ENCODE measurements at regions not wholly inside any gene's neighbourhood (a gene's known extent, or its start where the extent isn't known, plus 50 kb on each side); places are given as distances from the start of the nearest gene placed in this dataset.

- H3K36me3 ChIP-seq (ENCODE audit: low read depth), result no peaks in the 10 kb centered on the region
- DNase-seq, result no peak
- TF ChIP-seq CTCF (IDR thresholded peaks at IDR 0.05), result no peak
- no peaks in the 10 kb centered on the region for H3K4me1 ChIP-seq (ENCODE audit: low read depth)
- no peak for ATAC-seq
- no peaks in the 10 kb centered on the region for H3K9me3 ChIP-seq
- H3K4me3 ChIP-seq, result no peak overlapping the region
- intact Hi-C loops (cut with DNase I, micrococcal nuclease), result no loop called here
Observed at GRCh38 chr9:99377790-99378775, 156.0 kb downstream of the SEC61B start.

GRCh38 chr9:99383536-99383935, 161.5 kb downstream of the SEC61B start:
- DNase-seq (no peak), ATAC-seq (no peak)
- H3K4me3 ChIP-seq, result no peak overlapping the region
- H3K36me3 ChIP-seq (ENCODE audit: low read depth), result no peaks in the 10 kb centered on the region
- H3K4me1 ChIP-seq (ENCODE audit: low read depth), result no peaks in the 10 kb centered on the region
- intact Hi-C loops (cut with DNase I, micrococcal nuclease), result no loop called here
- no peak for TF ChIP-seq CTCF (IDR thresholded peaks at IDR 0.05)
- no peaks in the 10 kb centered on the region for H3K9me3 ChIP-seq

- TF ChIP-seq CTCF (IDR thresholded peaks at IDR 0.05), result no peak
- intact Hi-C loops (cut with DNase I, micrococcal nuclease), result no loop called here
- no peaks in the 10 kb centered on the region for H3K36me3 ChIP-seq (ENCODE audit: low read depth)
- ATAC-seq (no peak), DNase-seq (no peak)
- no peak overlapping the region for H3K4me3 ChIP-seq
- H3K4me1 ChIP-seq (ENCODE audit: low read depth), result no peaks in the 10 kb centered on the region
- no peaks in the 10 kb centered on the region for H3K9me3 ChIP-seq
Observed at GRCh38 chr9:99385215-99385614, 163.1 kb downstream of the SEC61B start.

- Histone ChIP-seq H3K4me3 (no peak overlapping the region), H3K36me3 (ENCODE audit: low read depth) (no peaks in the 10 kb centered on the region), H3K4me1 (ENCODE audit: low read depth) (no peaks in the 10 kb centered on the region), H3K9me3 (no peaks in the 10 kb centered on the region)
- no peak for ATAC-seq
- TF ChIP-seq CTCF (IDR thresholded peaks at IDR 0.05), result no peak
- DNase-seq, result no peak
- intact Hi-C loops (cut with DNase I, micrococcal nuclease), result no loop called here
Observed at GRCh38 chr9:99385814-99386279, 163.8 kb downstream of the SEC61B start.

- H3K4me3 ChIP-seq, result no peak overlapping the region
- no peak for ATAC-seq
- no peaks in the 10 kb centered on the region for H3K9me3 ChIP-seq
- intact Hi-C loops (cut with DNase I, micrococcal nuclease), result no loop called here
- TF ChIP-seq CTCF (IDR thresholded peaks at IDR 0.05), result no peak
- H3K36me3 ChIP-seq (ENCODE audit: low read depth), result no peaks in the 10 kb centered on the region
- H3K4me1 ChIP-seq (ENCODE audit: low read depth), result no peaks in the 10 kb centered on the region
- no peak for DNase-seq
Observed at GRCh38 chr9:99387431-99387830, 165.3 kb downstream of the SEC61B start.
